T-cell (primary cell): ENCODE measurements at regions not wholly inside any gene's neighbourhood (a gene's known extent, or its start where the extent isn't known, plus 50 kb on each side); places are given as distances from the start of the nearest gene placed in this dataset.

Source experiments
- ATAC-seq, 4 experiments: fragments of 200-7000 bp in 3 of 4; fragments of 150-1000 bp in 1 of 4; cut with Tn5 transposase; replicated peaks in 1 of 4; 1 replicate in 3 of 4; 2 replicates in 1 of 4; pipeline ENCODE4 v1.10.0; 2021; ENCODE audit warnings: moderate library complexity in 3 of 4, mild to moderate bottlenecking in 2 of 4, moderate number of reproducible peaks in 1 of 4
- CTCF ChIA-PET, 2 donors: fragments of 300-600 bp; sonication (Branson Sonifier 250); formaldehyde crosslinking; loops; one replicate each; lab custom pipeline; 2022; ENCODE audit warnings: antibody characterized with exemption in 2 of 2; lab: Charles Lee
- POLR2A ChIA-PET, 2 donors: fragments of 300-600 bp; sonication (Branson Sonifier 250); formaldehyde crosslinking; loops; one replicate each; lab custom pipeline; 2022; ENCODE audit warnings: antibody characterized with exemption in 2 of 2; lab: Charles Lee
- DNase-seq, 35 experiments: peaks; one replicate each; pipeline versions ENCODE4 v3.0.0 to v3.0.0-alpha.2; 2013 to 2023
- H3K27ac ChIP-seq: one replicate; pipeline ENCODE4 v1.5.1; 2013; ENCODE audit warnings: low read length
- H3K27me3 ChIP-seq, 2 experiments: replicated peaks in 1 of 2; 1 replicate in 1 of 2; 2 replicates in 1 of 2; pipeline versions ENCODE4 v1.6.1 to v1.7.0; 2013; ENCODE audit warnings: low read length in 1 of 2, mixed read lengths in 1 of 2; ENCODE audit not compliant: control insufficient read depth in 2 of 2, insufficient read depth in 2 of 2; ENCODE audit errors: extremely low read depth in 1 of 2
- H3K36me3 ChIP-seq, 2 donors: 1 replicate in 1 of 2; 2 replicates in 1 of 2; pipeline versions ENCODE4 v1.6.1 to v1.7.0; 2013; ENCODE audit warnings: low read length in 1 of 2; ENCODE audit not compliant: control insufficient read depth in 2 of 2, insufficient read depth in 1 of 2; ENCODE audit errors: extremely low read depth in 1 of 2
- H3K4me1 ChIP-seq, 2 experiments: 1 replicate in 1 of 2; 2 replicates in 1 of 2; pipeline versions ENCODE4 v1.6.1 to v1.7.0; 2013; ENCODE audit warnings: low read length in 2 of 2, mixed read lengths in 1 of 2; ENCODE audit not compliant: insufficient read depth in 2 of 2, control insufficient read depth in 1 of 2; ENCODE audit errors: extremely low read depth in 1 of 2
- H3K4me3 ChIP-seq, 2 donors: 1 replicate in 1 of 2; 2 replicates in 1 of 2; pipeline versions ENCODE4 v1.5.1 to v1.7.0; 2013; ENCODE audit warnings: mild to moderate bottlenecking in 2 of 2, low read length in 1 of 2, moderate library complexity in 1 of 2; ENCODE audit not compliant: control insufficient read depth in 1 of 2; ENCODE audit errors: extremely low read depth in 1 of 2
- H3K9me3 ChIP-seq: 2 replicates; pipeline ENCODE4 v1.7.0; 2013
- H3K27ac Mint-ChIP-seq, 2 donors: one replicate each; pipeline ENCODE4 v1.8.0; 2020 to 2021; ENCODE audit warnings: mild to moderate bottlenecking in 2 of 2, mixed read lengths in 2 of 2
- H3K27me3 Mint-ChIP-seq, 2 donors: one replicate each; pipeline ENCODE4 v1.8.0; 2021 to 2022; ENCODE audit warnings: mixed read lengths in 2 of 2
- H3K36me3 Mint-ChIP-seq: one replicate; pipeline ENCODE4 v1.8.0; 2021; ENCODE audit warnings: mixed read lengths
- H3K4me1 Mint-ChIP-seq, 3 donors: one replicate each; pipeline ENCODE4 v1.8.0; 2020 to 2022; ENCODE audit warnings: mixed read lengths in 3 of 3, mild to moderate bottlenecking in 1 of 3
- H3K4me3 Mint-ChIP-seq, 3 donors: one replicate each; pipeline ENCODE4 v1.8.0; 2020 to 2022; ENCODE audit warnings: mild to moderate bottlenecking in 3 of 3, mixed read lengths in 3 of 3, moderate library complexity in 3 of 3
- H3K9me3 Mint-ChIP-seq, 3 donors: one replicate each; pipeline ENCODE4 v1.8.0; 2020 to 2022; ENCODE audit warnings: mixed read lengths in 3 of 3
- WGBS: methylation state at CpG from one replicate; pipeline ENCODE4 v1.1.5; 2013; ENCODE audit warnings: missing lambda C conversion rate; ENCODE audit not compliant: insufficient coverage; 5-methylcytosine and 5-hydroxymethylcytosine counted together

DNA sequence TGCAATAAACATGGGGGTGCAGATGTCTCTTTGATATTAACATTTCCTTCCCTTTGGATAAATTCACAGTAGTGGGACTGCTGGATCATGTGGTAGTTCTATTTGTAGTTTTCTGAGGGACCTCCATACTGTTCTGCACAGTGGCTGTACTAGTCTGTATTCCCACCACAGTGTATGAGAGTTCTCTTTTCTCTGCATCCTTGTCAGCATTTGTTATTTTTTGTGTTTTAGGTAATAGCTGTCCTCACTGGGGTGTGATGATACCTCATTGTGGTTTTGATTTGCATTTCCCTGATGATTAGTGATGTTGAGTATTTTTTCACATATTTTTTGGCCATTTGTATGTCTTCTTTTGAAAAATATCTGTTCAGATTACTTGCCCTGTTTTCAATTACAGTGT, 562.5 kb downstream of the CSNK1G3 start:
- Histone ChIP-seq H3K4me1 (no peaks in the 10 kb centered on the region), H3K4me3 (no peak overlapping the region), H3K27ac (no peak overlapping the region), H3K36me3 (no peaks in the 10 kb centered on the region), H3K9me3 (no peaks in the 10 kb centered on the region), H3K27me3 (no peaks in the 10 kb centered on the region)
- Mint-ChIP-seq H3K4me1 (no peaks in the 10 kb centered on the region), H3K36me3 (no peaks in the 10 kb centered on the region), H3K27me3 (no peaks in the 10 kb centered on the region), H3K27ac (no peak overlapping the region), H3K4me3 (no peak overlapping the region), H3K9me3 (peaks cover 2 to 16% (median 3%) of the 10 kb centered on the region in 3 donors)
- ChIA-PET POLR2A (no interaction called here), CTCF (no interaction called here)
- ATAC-seq (no peak), DNase-seq (no peak)

DNA sequence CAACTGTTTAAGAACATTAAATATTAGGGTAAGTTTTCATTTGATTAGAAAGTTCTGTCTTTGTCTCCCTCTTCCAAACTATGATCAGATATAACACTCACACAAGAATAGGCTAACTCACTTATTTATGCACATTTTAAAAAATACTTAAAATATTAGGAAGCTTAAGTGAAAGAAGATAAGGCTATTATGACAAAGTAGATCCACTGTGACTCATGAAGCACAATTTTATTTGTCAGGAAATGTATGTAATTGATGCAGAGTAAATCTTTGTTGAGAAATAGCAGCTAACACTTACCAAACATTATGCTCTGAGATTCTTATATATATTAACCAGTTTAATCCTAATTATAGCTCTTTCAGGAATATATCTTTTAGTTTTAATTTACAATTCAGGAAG, 560.6 kb downstream of the CSNK1G3 start:
- POLR2A ChIA-PET: no interaction called here
- ATAC-seq (no peak), DNase-seq (no peak)
- H3K36me3 Mint-ChIP-seq: no peaks in the 10 kb centered on the region
- H3K9me3 Mint-ChIP-seq: peaks cover 3 to 14% (median 3%) of the 10 kb centered on the region in 3 donors
- no peak overlapping the region for H3K27ac Mint-ChIP-seq
- no peaks in the 10 kb centered on the region for H3K4me1 ChIP-seq
- H3K4me3 Mint-ChIP-seq: no peak overlapping the region
- H3K27me3 ChIP-seq: no peaks in the 10 kb centered on the region
- no peaks in the 10 kb centered on the region for H3K27me3 Mint-ChIP-seq
- H3K36me3 ChIP-seq: no peaks in the 10 kb centered on the region
- CTCF ChIA-PET: no interaction called here
- no peak overlapping the region for H3K27ac ChIP-seq
- no peak overlapping the region for H3K4me3 ChIP-seq
- H3K9me3 ChIP-seq: no peaks in the 10 kb centered on the region
- H3K4me1 Mint-ChIP-seq: no peaks in the 10 kb centered on the region

DNA sequence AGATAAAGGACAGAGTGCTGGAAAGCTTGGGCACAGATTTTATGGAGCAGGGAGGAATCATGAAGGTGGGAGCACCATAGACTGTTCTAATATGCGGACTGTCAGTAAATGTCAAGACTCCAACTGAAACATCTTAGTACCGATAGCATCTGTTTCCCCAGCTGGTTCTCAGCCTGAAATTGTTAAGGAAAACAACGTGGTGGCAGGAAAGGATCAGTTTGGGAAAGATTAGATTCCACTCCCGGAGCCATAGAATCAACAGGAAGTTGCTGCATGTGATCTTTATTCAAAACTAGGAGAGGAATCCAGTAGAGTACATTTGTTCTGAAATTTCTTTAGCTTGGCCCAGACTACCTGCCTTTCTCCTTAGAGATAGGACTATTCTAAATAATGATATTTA, 559.1 kb downstream of the CSNK1G3 start:
- H3K27ac ChIP-seq: no peak overlapping the region
- no peaks in the 10 kb centered on the region for H3K4me1 ChIP-seq
- no peaks in the 10 kb centered on the region for H3K9me3 ChIP-seq
- Mint-ChIP-seq H3K27me3 (no peaks in the 10 kb centered on the region), H3K9me3 (peaks cover 3 to 18% (median 7%) of the 10 kb centered on the region in 3 donors), H3K4me3 (no peak overlapping the region), H3K4me1 (no peaks in the 10 kb centered on the region), H3K27ac (no peak overlapping the region), H3K36me3 (no peaks in the 10 kb centered on the region)
- WGBS: 56% methylated on average over 3 of the region's 4 CpGs
- ATAC-seq: no peak
- ChIA-PET CTCF (no interaction called here), POLR2A (no interaction called here)
- no peaks in the 10 kb centered on the region for H3K27me3 ChIP-seq
- no peaks in the 10 kb centered on the region for H3K36me3 ChIP-seq
- no peak overlapping the region for H3K4me3 ChIP-seq
- DNase-seq: no peak

DNA sequence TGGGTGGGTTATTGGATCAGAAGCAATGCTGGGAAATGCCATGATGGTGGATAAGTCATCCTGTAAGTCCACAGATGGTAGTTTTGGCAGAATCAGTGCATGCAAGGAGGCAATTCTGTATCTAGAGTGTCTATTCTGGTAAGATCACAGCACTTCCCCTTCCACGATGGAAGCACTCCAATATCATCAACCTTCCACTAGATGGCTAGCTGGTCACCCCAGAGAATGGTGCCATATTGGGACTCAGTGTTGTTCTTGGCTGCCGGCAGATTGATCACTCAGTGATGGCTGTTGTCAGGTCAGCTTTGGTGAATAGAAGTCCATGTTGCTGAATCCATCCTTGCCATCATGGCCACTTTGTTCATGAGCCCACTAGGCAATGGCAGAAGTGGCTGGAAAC, 553.5 kb downstream of the CSNK1G3 start:
- Mint-ChIP-seq H3K4me3 (no peak overlapping the region), H3K36me3 (no peaks in the 10 kb centered on the region), H3K27ac (no peak overlapping the region), H3K27me3 (no peaks in the 10 kb centered on the region), H3K4me1 (no peaks in the 10 kb centered on the region), H3K9me3 (peaks cover 10 to 23% (median 16%) of the 10 kb centered on the region in 3 donors)
- no peak overlapping the region for H3K4me3 ChIP-seq
- 100% methylated on average over 1 of the region's 2 CpGs for WGBS
- CTCF ChIA-PET: no interaction called here
- DNase-seq (no peak), ATAC-seq (no peak)
- no peaks in the 10 kb centered on the region for H3K9me3 ChIP-seq
- no peaks in the 10 kb centered on the region for H3K36me3 ChIP-seq
- no peak overlapping the region for H3K27ac ChIP-seq
- H3K27me3 ChIP-seq: no peaks in the 10 kb centered on the region
- no peaks in the 10 kb centered on the region for H3K4me1 ChIP-seq
- POLR2A ChIA-PET: no interaction called here

DNA sequence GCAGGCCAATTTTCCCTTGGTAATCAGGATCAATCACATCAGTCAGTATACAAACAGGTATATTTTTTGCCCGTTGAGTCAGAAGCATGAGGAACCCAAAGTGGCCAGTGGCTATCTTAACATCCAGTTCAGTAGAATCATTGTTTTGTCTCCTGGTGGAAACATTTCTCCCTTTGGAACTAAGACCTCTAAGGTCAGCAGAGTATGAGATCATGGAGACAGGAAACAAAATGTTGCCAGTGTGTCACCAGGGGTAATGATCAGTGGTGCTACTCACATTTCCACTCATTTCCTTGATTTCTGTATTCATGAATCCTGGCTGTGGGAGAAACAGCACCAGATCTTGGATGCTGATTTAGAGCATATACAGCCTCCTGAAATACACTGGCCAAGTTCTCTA, 553.0 kb downstream of the CSNK1G3 start:
- no peak for ATAC-seq

DNA sequence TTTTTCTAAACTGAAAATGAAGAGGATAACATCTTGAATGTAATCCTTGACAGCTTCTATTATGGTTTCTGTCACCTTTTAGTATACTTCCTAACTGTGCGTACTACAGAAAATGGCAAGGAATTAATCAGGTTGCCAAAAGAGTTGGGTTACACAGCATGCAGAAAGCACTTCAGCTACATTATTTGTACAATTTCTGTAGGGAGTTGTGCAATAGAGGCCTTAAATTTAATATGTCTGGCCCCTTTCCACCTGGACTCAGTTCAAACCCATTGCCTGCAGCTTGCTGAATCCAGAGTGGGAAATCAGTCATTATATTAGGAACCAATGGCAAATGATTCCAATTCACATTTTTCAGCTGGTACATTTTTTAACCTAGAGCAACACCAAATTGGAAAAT, 549.7 kb downstream of the CSNK1G3 start:
- no peaks in the 10 kb centered on the region for H3K9me3 ChIP-seq
- H3K4me1 Mint-ChIP-seq: peaks cover 0 to 4% (median 0%) of the 10 kb centered on the region in 3 donors
- POLR2A ChIA-PET: no interaction called here
- no CpG with 5 or more reads among the region's 1 CpG for WGBS
- peaks cover 10 to 24% (median 11%) of the 10 kb centered on the region in 3 donors for H3K9me3 Mint-ChIP-seq
- H3K4me3 ChIP-seq: no peak overlapping the region
- H3K36me3 ChIP-seq: no peaks in the 10 kb centered on the region
- no peaks in the 10 kb centered on the region for H3K27me3 Mint-ChIP-seq
- DNase-seq (no peak), ATAC-seq (no peak)
- H3K36me3 Mint-ChIP-seq: no peaks in the 10 kb centered on the region
- CTCF ChIA-PET: no interaction called here
- no peak overlapping the region for H3K27ac ChIP-seq
- H3K4me3 Mint-ChIP-seq: no peak overlapping the region
- H3K27me3 ChIP-seq: no peaks in the 10 kb centered on the region
- H3K27ac Mint-ChIP-seq: no peak overlapping the region
- H3K4me1 ChIP-seq: no peaks in the 10 kb centered on the region

More for the DNA sequence above, 553.0 kb downstream of the CSNK1G3 start:
- H3K4me3 ChIP-seq: no peak overlapping the region
- Mint-ChIP-seq H3K36me3 (no peaks in the 10 kb centered on the region), H3K4me3 (no peak overlapping the region), H3K9me3 (peaks cover 10 to 23% (median 16%) of the 10 kb centered on the region in 3 donors), H3K27me3 (no peaks in the 10 kb centered on the region), H3K4me1 (no peaks in the 10 kb centered on the region), H3K27ac (no peak overlapping the region)
- CTCF ChIA-PET: no interaction called here
- no peak overlapping the region for H3K27ac ChIP-seq
- H3K27me3 ChIP-seq: no peaks in the 10 kb centered on the region
- H3K4me1 ChIP-seq: no peaks in the 10 kb centered on the region
- no peak for DNase-seq
- 80% methylated on average over 1 of the region's 1 CpG for WGBS
- no peaks in the 10 kb centered on the region for H3K9me3 ChIP-seq
- POLR2A ChIA-PET: no interaction called here
- no peaks in the 10 kb centered on the region for H3K36me3 ChIP-seq

DNA sequence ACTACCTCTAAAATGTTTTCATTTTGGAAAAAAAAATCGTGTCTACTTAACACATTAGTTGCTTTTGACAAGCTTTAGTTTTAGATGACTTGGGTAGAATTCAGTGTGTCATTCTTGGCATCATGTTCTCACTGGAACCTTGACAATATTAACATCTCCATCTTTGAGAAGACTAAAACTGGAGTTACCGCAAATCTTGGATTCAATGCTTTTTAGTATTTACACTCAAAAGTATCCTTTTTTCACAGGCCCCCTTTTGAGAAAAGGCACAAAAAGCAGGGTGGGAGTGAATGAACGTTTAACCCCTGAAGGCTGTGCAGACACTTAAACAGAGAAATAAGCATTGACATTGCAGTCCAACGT, 549.1 kb downstream of the CSNK1G3 start:
- Mint-ChIP-seq H3K4me3 (no peak overlapping the region), H3K36me3 (no peaks in the 10 kb centered on the region), H3K27ac (no peak overlapping the region), H3K4me1 (peaks cover 0 to 5% (median 0%) of the 10 kb centered on the region in 3 donors), H3K27me3 (no peaks in the 10 kb centered on the region), H3K9me3 (peaks cover 9 to 25% (median 10%) of the 10 kb centered on the region in 3 donors)
- H3K9me3 ChIP-seq: no peaks in the 10 kb centered on the region
- no peak overlapping the region for H3K27ac ChIP-seq
- H3K36me3 ChIP-seq: no peaks in the 10 kb centered on the region
- H3K4me1 ChIP-seq: no peaks in the 10 kb centered on the region
- DNase-seq (no peak), ATAC-seq (no peak)
- ChIA-PET POLR2A (no interaction called here), CTCF (no interaction called here)
- H3K4me3 ChIP-seq: no peak overlapping the region
- WGBS: no CpG with 5 or more reads among the region's 4 CpGs
- no peaks in the 10 kb centered on the region for H3K27me3 ChIP-seq
